ENCODE measurements at regions not wholly inside any gene's neighbourhood (a gene's known extent, or its start where the extent isn't known, plus 50 kb on each side); places are given as distances from the start of the nearest gene placed in this dataset.

- TF ChIP-seq KDM4B (CRISPR knock-in tag; IDR thresholded peaks at IDR 0.05) (no peak), GABPA (IDR thresholded peaks at IDR 0.05; ENCODE audit: low read depth, low read length) (no peak), GABPA (CRISPR knock-in tag; IDR thresholded peaks at IDR 0.05; ENCODE audit: low read depth) (no peak), EZH2 (conservative IDR thresholded peaks at IDR 0.05; ENCODE audit: low read depth, low read length) (no peak), NFYB (CRISPR knock-in tag; IDR thresholded peaks at IDR 0.05) (no peak)
- TF ChIP-seq, protein P1, sequence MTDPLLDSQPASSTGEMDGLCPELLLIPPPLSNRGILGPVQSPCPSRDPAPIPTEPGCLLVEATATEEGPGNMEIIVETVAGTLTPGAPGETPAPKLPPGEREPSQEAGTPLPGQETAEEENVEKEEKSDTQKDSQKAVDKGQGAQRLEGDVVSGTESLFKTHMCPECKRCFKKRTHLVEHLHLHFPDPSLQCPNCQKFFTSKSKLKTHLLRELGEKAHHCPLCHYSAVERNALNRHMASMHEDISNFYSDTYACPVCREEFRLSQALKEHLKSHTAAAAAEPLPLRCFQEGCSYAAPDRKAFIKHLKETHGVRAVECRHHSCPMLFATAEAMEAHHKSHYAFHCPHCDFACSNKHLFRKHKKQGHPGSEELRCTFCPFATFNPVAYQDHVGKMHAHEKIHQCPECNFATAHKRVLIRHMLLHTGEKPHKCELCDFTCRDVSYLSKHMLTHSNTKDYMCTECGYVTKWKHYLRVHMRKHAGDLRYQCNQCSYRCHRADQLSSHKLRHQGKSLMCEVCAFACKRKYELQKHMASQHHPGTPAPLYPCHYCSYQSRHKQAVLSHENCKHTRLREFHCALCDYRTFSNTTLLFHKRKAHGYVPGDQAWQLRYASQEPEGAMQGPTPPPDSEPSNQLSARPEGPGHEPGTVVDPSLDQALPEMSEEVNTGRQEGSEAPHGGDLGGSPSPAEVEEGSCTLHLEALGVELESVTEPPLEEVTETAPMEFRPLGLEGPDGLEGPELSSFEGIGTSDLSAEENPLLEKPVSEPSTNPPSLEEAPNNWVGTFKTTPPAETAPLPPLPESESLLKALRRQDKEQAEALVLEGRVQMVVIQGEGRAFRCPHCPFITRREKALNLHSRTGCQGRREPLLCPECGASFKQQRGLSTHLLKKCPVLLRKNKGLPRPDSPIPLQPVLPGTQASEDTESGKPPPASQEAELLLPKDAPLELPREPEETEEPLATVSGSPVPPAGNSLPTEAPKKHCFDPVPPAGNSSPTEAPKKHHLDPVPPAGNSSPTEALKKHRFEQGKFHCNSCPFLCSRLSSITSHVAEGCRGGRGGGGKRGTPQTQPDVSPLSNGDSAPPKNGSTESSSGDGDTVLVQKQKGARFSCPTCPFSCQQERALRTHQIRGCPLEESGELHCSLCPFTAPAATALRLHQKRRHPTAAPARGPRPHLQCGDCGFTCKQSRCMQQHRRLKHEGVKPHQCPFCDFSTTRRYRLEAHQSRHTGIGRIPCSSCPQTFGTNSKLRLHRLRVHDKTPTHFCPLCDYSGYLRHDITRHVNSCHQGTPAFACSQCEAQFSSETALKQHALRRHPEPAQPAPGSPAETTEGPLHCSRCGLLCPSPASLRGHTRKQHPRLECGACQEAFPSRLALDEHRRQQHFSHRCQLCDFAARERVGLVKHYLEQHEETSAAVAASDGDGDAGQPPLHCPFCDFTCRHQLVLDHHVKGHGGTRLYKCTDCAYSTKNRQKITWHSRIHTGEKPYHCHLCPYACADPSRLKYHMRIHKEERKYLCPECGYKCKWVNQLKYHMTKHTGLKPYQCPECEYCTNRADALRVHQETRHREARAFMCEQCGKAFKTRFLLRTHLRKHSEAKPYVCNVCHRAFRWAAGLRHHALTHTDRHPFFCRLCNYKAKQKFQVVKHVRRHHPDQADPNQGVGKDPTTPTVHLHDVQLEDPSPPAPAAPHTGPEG (CRISPR knock-in tag; IDR thresholded peaks at IDR 0.05): no peak
- TF ChIP-seq, protein P2, sequence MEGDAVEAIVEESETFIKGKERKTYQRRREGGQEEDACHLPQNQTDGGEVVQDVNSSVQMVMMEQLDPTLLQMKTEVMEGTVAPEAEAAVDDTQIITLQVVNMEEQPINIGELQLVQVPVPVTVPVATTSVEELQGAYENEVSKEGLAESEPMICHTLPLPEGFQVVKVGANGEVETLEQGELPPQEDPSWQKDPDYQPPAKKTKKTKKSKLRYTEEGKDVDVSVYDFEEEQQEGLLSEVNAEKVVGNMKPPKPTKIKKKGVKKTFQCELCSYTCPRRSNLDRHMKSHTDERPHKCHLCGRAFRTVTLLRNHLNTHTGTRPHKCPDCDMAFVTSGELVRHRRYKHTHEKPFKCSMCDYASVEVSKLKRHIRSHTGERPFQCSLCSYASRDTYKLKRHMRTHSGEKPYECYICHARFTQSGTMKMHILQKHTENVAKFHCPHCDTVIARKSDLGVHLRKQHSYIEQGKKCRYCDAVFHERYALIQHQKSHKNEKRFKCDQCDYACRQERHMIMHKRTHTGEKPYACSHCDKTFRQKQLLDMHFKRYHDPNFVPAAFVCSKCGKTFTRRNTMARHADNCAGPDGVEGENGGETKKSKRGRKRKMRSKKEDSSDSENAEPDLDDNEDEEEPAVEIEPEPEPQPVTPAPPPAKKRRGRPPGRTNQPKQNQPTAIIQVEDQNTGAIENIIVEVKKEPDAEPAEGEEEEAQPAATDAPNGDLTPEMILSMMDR (CRISPR knock-in tag; IDR thresholded peaks at IDR 0.05): no peak
Observed at GRCh38 chr11:38867338-38867737, 2269.3 kb upstream of the RAG2 start.

Measured in HepG2 (cell line).